K562 (cell line): ENCODE measurements at regions not wholly inside any gene's neighbourhood (a gene's known extent, or its start where the extent isn't known, plus 50 kb on each side); places are given as distances from the start of the nearest gene placed in this dataset.

Source experiments
- ATAC-seq: fragments of 200-7000 bp; cut with Tn5 transposase; 3 replicates; pipeline ENCODE4 v1.9.1; 2020; ENCODE audit warnings: moderate library complexity
- BruUV-seq: library from RNA; stranded (reverse); fragments of 400-500 nt; replicated peaks from 2 replicates; lab custom pipeline; 2021; lab: Mats Ljungman, UMichigan
- CTCF ChIA-PET: fragments of 300-600 bp; formaldehyde crosslinking; extraction: SDS; loops from one replicate; lab custom pipeline; 2021; ENCODE audit warnings: low intra/inter-chr PET ratio; lab: Yijun Ruan, JAX
- POLR2A ChIA-PET: fragments of 300-600, 350-650 bp; sonication (Branson Sonifier 250); formaldehyde crosslinking; extraction: SDS; loops from one replicate; lab custom pipeline; 2021; ENCODE audit warnings: antibody characterized with exemption, inconsistent platforms; lab: Yijun Ruan, JAX
- DNase-seq, 4 experiments: peaks; one replicate each; pipeline versions ENCODE4 v3.0.0 to v3.0.0-alpha.2; 2011 to 2018; ENCODE audit warnings: low spot score in 3 of 4, mixed read lengths in 3 of 4; ENCODE audit errors: extremely low read depth in 1 of 4
- FAIRE-seq: peaks from 2 replicates; lab custom pipeline; 2011; peaks lifted over from hg19 to GRCh38; lab: Jason Lieb, UNC
- H2AFZ ChIP-seq: 2 replicates; pipeline ENCODE4 v1.6.0; 2011; ENCODE audit warnings: low read depth, low read length, control low read depth, inconsistent platforms
- H3K27ac ChIP-seq: fragments of 200-600 bp; 3 replicates; pipeline ENCODE4 v1.8.0; 2011; ENCODE audit warnings: low read depth, mild to moderate bottlenecking, control low read depth, inconsistent platforms, low read length, moderate library complexity, mixed read lengths; ENCODE audit errors: extremely low read depth
- H3K27me3 ChIP-seq, 2 experiments: fragments of 300-600 bp in 1 of 2; 2 replicates in 1 of 2; 3 replicates in 1 of 2; pipeline versions ENCODE4 v1.6.0 to v1.8.0; 2011; ENCODE audit warnings: inconsistent platforms in 2 of 2, low read length in 2 of 2, mild to moderate bottlenecking in 1 of 2, mixed read lengths in 1 of 2, moderate library complexity in 1 of 2; ENCODE audit not compliant: control insufficient read depth in 2 of 2, insufficient read depth in 2 of 2
- H3K36me3 ChIP-seq: fragments of 300-600 bp; 3 replicates; pipeline ENCODE4 v1.8.0; 2011; ENCODE audit warnings: mild to moderate bottlenecking, low read length, inconsistent platforms; ENCODE audit not compliant: control insufficient read depth, insufficient read depth
- H3K4me1 ChIP-seq, 2 experiments: fragments of 200-600 bp in 1 of 2; replicated peaks in 1 of 2; 2 replicates in 1 of 2; 3 replicates in 1 of 2; pipeline versions ENCODE4 v1.5.1 to v1.8.0; 2011; ENCODE audit warnings: inconsistent platforms in 2 of 2, low read length in 2 of 2, mild to moderate bottlenecking in 1 of 2, mixed read lengths in 1 of 2, moderate library complexity in 1 of 2; ENCODE audit not compliant: control insufficient read depth in 2 of 2, insufficient read depth in 2 of 2
- H3K4me2 ChIP-seq: 2 replicates; pipeline ENCODE4 v1.6.1; 2011; ENCODE audit warnings: low read length, control low read depth, inconsistent platforms, mixed read lengths; ENCODE audit not compliant: insufficient read depth
- H3K4me3 ChIP-seq: fragments of 200-600 bp; sonication (generic), shearing (Covaris generic); 2 replicates; pipeline ENCODE4 v1.5.1; 2016; ENCODE audit warnings: control low read depth, inconsistent platforms
- H3K79me2 ChIP-seq: fragments of 200-600 bp; 3 replicates; pipeline ENCODE4 v1.8.0; 2011; ENCODE audit warnings: low read length, inconsistent platforms; ENCODE audit not compliant: control insufficient read depth, insufficient read depth
- H3K9ac ChIP-seq, 2 experiments: 2 replicates each; pipeline versions ENCODE4 v1.6.0 to v1.6.1; 2011; ENCODE audit warnings: low read depth in 2 of 2, low read length in 2 of 2, control low read depth in 1 of 2, inconsistent platforms in 1 of 2, mild to moderate bottlenecking in 1 of 2, mixed read lengths in 1 of 2; ENCODE audit not compliant: insufficient read depth in 1 of 2
- H3K9me1 ChIP-seq: one replicate; pipeline ENCODE4 v1.6.0; 2011; ENCODE audit warnings: inconsistent platforms, mild to moderate bottlenecking, low read length, moderate library complexity; ENCODE audit not compliant: control insufficient read depth, insufficient read depth
- H3K9me3 ChIP-seq: replicated peaks from 2 replicates; pipeline ENCODE4 v1.5.1; 2011; ENCODE audit warnings: low read depth, low read length, inconsistent platforms; ENCODE audit not compliant: control insufficient read depth, insufficient read depth
- H4K20me1 ChIP-seq: replicated peaks from 2 replicates; pipeline ENCODE4 v1.6.1; 2011; ENCODE audit warnings: low read length, inconsistent platforms, mixed read lengths; ENCODE audit not compliant: control insufficient read depth, insufficient read depth
- GATAD2B ChIP-seq: fragments of 450-650 bp; IDR thresholded peaks from 2 replicates; pipeline ENCODE4 v1.6.1; 2017; ENCODE audit warnings: mild to moderate bottlenecking, borderline replicate concordance
- HDAC8 ChIP-seq: fragments of 450-650 bp; IDR thresholded peaks from 2 replicates; pipeline ENCODE4 v1.6.1; 2016; ENCODE audit warnings: mild to moderate bottlenecking, missing genetic modification characterization, moderate library complexity, missing compliant biosample characterization
- KDM1A ChIP-seq, 2 experiments: fragments of 450-650 bp; IDR thresholded peaks; 2 replicates each; pipeline ENCODE4 v1.6.1; 2016; ENCODE audit warnings: mild to moderate bottlenecking in 2 of 2
- NFIC ChIP-seq: fragments of 450-650 bp; IDR thresholded peaks from 2 replicates; pipeline ENCODE4 v1.6.1; 2017; ENCODE audit warnings: mild to moderate bottlenecking, inconsistent platforms
- NFIX ChIP-seq: fragments of 250-450 bp; sonication (Bioruptor Pico); IDR thresholded peaks from 2 replicates; pipeline ENCODE4 v1.4.0; 2020; ENCODE audit warnings: low read depth, mild to moderate bottlenecking, moderate library complexity
- RUNX1 ChIP-seq: sonication (generic); IDR thresholded peaks from 2 replicates; pipeline ENCODE4 v1.6.1; 2016; ENCODE audit warnings: antibody characterized with exemption, low read depth
- SAFB ChIP-seq: fragments of 200-400 bp; formaldehyde crosslinking; IDR thresholded peaks from 2 replicates; pipeline ENCODE4 v1.6.1; 2017; ENCODE audit warnings: low read depth, low read length, borderline replicate concordance
- ZNF785 ChIP-seq: fragments of 250-450 bp; sonication (Bioruptor Pico); IDR thresholded peaks from 2 replicates; pipeline ENCODE4 v1.4.0; 2020; ENCODE audit warnings: mild to moderate bottlenecking
- WGBS: fragments of 100-300 bp; shearing (Covaris generic); methylation state at CpG from one replicate; pipeline ENCODE4 v1.1.6; 2016; ENCODE audit warnings: low coverage, mixed read lengths; ENCODE audit not compliant: insufficient coverage; ENCODE audit errors: missing lambda C conversion rate; 5-methylcytosine and 5-hydroxymethylcytosine counted together
- in situ Hi-C: fragments of 300-500 bp; cut with MboI; formaldehyde crosslinking; loops from 4 replicates; pipeline ENCODE4 v1.15.0; 2018; ENCODE audit warnings: inconsistent platforms, mixed read lengths
- intact Hi-C: fragments of 100-400 bp; cut with micrococcal nuclease; formaldehyde crosslinking; loops from 2 replicates; pipeline ENCODE4 v1.14.2; 2022

- FAIRE-seq (no peak), ATAC-seq (no peak), DNase-seq (no peak)
- POLR2A ChIA-PET, result no interaction called here
- 33% methylated on average over 1 of the region's 1 CpG for WGBS
- no peak for TF ChIP-seq GATAD2B
- TF ChIP-seq RUNX1, result no peak
- TF ChIP-seq SAFB, result no peak
- TF ChIP-seq KDM1A (IDR thresholded peaks at IDR 0.05), result no peak
- no peak for TF ChIP-seq ZNF785 (CRISPR knock-in tag)
- Histone ChIP-seq H3K9me3 (no peaks in the 10 kb centered on the region), H4K20me1 (no peaks in the 10 kb centered on the region), H3K9ac (no peak overlapping the region), H3K27ac (no peak overlapping the region), H2AFZ (no peak overlapping the region), H3K4me2 (no peak overlapping the region), H3K36me3 (no peaks in the 10 kb centered on the region), H3K9me1 (no peaks in the 10 kb centered on the region), H3K4me3 (no peak overlapping the region), H3K79me2 (no peaks in the 10 kb centered on the region), H3K4me1 (no peaks in the 10 kb centered on the region), H3K27me3 (no peaks in the 10 kb centered on the region)
- in situ Hi-C loops, result no loop called here
- CTCF ChIA-PET, result no interaction called here
- BruUV-seq, result no TSS peak
- intact Hi-C loops, result no loop called here
Measured at GRCh38 chr2:145316496-145316895, 796.6 kb upstream of the ZEB2 start.

- Histone ChIP-seq H3K9me1 (no peaks in the 10 kb centered on the region), H3K27me3 (no peaks in the 10 kb centered on the region), H4K20me1 (no peaks in the 10 kb centered on the region), H3K9ac (no peak overlapping the region), H3K4me1 (no peaks in the 10 kb centered on the region), H3K4me3 (no peak overlapping the region), H3K36me3 (no peaks in the 10 kb centered on the region), H3K4me2 (no peak overlapping the region), H3K79me2 (no peaks in the 10 kb centered on the region), H3K9me3 (no peaks in the 10 kb centered on the region), H3K27ac (no peak overlapping the region), H2AFZ (no peak overlapping the region)
- 31% methylated on average over 3 of the region's 3 CpGs for WGBS
- intact Hi-C loops (no loop called here), in situ Hi-C loops (no loop called here)
- TF ChIP-seq NFIX (CRISPR knock-in tag) (peak; percentile 36; the same call in 1 of the 2 replicates), NFIC (peak; percentile 86), HDAC8 (tag) (no peak)
- FAIRE-seq, result no peak
- no TSS peak for BruUV-seq
- no peak for DNase-seq
- ChIA-PET POLR2A (no interaction called here), CTCF (no interaction called here)
- ATAC-seq, result no peak
Measured at GRCh38 chr2:145315053-145315452, 795.1 kb upstream of the ZEB2 start.
